ENCODE measurements at regions not wholly inside any gene's neighbourhood (a gene's known extent, or its start where the extent isn't known, plus 50 kb on each side); places are given as distances from the start of the nearest gene placed in this dataset.

DNA sequence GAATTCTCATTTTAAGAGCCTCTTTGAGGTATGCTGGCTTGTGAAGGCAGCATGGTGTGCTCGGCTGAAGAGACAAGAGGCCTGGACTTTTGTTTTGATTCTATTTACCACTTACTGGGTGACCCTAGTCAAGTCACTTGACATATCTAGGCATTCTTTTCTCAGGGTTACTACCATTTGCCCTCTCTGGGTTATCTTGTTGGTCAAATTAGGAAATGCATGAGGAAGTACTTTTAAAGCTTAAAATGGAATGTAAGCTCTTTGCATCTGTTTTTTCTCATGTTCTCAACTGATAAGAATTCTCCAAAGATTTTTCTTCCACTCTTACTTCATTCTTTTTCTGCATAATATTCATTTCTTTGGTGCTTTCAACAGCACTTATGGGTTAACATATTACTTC is 173.1 kb downstream of the PLK2 start:
- TF ChIP-seq, protein P1, sequence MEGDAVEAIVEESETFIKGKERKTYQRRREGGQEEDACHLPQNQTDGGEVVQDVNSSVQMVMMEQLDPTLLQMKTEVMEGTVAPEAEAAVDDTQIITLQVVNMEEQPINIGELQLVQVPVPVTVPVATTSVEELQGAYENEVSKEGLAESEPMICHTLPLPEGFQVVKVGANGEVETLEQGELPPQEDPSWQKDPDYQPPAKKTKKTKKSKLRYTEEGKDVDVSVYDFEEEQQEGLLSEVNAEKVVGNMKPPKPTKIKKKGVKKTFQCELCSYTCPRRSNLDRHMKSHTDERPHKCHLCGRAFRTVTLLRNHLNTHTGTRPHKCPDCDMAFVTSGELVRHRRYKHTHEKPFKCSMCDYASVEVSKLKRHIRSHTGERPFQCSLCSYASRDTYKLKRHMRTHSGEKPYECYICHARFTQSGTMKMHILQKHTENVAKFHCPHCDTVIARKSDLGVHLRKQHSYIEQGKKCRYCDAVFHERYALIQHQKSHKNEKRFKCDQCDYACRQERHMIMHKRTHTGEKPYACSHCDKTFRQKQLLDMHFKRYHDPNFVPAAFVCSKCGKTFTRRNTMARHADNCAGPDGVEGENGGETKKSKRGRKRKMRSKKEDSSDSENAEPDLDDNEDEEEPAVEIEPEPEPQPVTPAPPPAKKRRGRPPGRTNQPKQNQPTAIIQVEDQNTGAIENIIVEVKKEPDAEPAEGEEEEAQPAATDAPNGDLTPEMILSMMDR (conservative IDR thresholded peaks at IDR 0.05; ENCODE audit: low read depth, low read length) = no peak
- TF ChIP-seq EZH2 (IDR thresholded peaks at IDR 0.05; ENCODE audit: borderline replicate concordance, low read depth, low read length, poor library complexity, severe bottlenecking) = no peak
